HG03108 (cell line): ENCODE measurements at regions not wholly inside any gene's neighbourhood (a gene's known extent, or its start where the extent isn't known, plus 50 kb on each side); places are given as distances from the start of the nearest gene placed in this dataset.
"Not testable (repeated sequence)": the region's sequence is repeated elsewhere in the genome, so short reads cannot be mapped to it uniquely, and the experiment has no call there.

Source experiments
- ATAC-seq: cut with Tn5 transposase; IDR thresholded peaks from one replicate; pipeline ENCODE4 v1.9.1; 2021; ENCODE audit warnings: moderate library complexity; ENCODE audit not compliant: unreplicated experiment

DNA sequence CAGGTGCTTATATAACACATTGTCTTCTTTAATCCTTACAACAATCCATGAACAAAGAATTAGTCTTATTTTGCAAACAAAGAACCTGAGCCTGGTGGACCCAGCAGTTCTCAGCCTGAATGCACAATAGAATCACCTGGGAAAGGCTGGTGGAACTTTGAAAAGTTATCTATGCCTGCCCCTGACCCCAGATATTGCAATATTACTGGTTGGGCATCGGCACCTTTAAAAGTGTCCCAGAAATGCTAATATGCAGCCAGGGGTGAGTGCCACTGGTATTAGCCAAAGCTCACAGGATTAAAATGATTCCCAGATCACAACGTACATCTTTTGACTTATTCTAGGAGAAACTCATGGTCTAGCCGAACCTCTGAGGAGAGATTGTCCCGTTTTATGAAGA, 268.8 kb downstream of the KLF5 start:
- ATAC-seq, result no peak

DNA sequence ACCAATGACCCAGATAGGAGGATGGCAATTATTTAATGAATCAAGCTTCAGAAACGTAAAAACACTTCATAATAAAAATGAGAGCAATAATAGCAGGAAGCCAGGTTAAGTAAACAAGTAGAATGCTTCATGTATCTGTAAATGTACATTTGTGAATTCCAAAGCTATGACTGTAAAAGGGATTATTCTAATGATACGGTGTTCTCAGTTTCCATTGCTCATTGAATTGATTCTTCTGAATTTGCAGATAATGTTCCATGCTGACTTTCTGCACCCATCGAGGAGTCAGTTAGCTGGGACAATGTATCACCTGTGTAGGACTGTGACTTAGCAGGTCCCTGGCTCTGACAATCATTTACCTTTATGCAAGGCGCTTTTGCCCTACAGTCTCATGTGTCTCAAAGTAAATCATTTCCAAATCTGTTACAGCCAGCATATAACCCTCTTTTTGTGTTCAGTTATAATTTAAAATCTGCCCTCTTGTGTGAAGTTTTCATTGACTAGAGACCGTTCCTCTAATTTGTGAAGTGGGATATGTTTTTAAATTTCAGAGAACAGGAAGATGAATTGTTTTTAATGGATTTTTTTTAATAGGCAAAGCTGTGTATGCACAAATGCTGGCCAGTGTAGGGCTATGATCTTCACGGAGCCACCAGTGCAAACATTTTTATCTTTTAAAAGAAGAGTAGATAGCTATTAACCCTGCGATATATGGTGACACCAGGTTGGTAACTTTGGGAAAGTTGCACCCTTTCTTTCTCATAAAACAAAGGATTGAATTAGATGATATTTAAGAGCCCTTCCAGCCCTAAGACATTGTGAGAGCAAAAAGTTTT, 267.1 kb downstream of the KLF5 start:
- peak; percentile 77 for ATAC-seq

DNA sequence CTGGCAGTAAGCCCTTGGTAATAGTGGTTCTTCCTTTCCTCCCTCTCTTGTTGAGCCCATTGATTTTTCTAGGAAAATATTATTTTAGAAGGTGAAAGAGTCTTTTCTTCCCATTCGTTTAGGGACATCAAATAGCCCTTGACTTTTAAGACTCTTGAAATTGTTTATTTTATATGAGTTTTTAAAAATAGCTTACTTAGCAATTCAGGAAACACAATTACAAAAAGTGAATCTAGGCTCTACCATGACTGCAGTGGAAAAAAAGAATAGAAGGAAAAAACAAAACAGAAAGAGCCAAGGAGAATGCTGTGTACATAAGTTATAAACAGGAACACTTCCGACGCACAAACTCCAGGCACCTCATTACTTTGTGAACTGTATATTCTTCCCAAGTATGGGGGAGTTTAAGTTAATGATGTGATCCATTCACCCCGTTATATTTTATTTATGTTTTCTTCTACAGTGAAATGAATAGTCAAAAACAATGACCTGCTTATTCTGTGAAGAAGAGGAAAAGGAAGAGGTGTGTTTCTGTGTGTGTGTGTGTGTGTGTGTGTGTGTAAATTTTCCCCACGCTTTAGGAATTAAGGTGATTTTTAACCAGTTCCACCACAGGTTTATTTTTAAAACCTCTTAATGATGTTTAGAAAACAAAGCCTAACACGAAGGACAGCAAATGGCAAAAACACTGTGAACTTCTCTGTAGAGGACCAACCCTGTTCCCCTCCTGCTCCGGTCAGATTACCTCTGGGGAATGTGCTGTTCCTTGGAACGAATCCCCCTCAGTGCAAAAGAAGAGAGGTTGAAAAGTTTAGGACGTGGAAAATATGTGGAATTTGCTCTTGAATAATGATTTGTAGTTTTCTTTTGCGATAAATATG, 266.3 kb downstream of the KLF5 start:
- no peak for ATAC-seq

DNA sequence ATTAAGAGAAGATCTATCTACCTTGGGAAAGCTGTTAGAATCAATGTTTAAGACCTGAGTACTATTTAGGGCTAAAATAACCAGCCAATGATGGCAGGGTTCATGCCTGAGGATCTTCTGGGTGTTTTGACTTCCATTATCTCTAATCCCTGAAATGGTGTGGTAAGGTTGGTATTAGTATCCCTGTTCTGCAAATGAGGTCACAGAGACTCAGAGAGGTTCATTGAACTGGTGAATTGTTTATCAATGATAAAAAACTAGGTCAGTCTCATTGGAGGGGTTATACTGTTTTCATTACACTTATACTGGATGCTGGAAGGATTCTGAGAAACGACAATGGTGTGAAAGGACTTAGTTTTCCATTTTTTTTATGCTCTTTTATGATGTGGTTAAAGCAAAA, 264.8 kb downstream of the KLF5 start:
- ATAC-seq, result no peak

DNA sequence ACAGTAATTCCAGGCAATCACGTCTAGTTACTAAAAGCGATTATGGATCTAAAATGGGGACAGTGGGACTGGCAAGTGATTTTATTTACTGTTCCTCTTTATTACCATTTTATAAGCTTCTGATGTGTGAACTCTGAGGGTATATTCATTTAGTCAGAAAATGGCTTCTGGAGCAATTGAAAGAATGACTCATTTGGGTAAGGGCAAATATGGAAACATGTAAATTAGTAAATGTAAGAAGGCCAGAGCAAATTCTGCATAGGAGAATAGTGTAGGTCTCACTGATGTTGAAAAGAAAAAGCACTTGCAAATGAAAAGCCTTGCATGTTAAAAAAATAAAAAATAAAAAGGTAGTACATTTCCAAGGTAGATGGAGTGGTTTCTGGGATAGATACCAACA, 262.2 kb downstream of the KLF5 start:
- ATAC-seq, result no peak

DNA sequence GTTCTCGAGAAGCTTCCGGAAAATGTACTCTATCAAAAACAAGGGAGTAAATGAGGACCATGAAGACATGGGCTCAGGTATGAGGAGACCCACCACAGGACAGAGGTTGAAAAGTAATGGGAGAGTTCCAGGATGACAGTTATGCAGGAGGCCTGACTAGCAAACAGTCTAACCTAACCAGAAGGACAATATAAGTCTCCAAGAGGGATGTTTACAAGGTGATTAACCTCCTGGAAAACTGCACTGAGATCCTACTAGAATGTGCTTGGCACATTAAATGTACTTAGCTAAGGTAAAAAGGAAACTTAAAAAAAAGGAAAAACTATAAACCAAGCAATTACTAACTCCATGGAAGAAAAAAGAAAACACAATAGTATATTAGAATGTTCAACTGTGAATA, 258.3 kb downstream of the KLF5 start:
- no peak for ATAC-seq

DNA sequence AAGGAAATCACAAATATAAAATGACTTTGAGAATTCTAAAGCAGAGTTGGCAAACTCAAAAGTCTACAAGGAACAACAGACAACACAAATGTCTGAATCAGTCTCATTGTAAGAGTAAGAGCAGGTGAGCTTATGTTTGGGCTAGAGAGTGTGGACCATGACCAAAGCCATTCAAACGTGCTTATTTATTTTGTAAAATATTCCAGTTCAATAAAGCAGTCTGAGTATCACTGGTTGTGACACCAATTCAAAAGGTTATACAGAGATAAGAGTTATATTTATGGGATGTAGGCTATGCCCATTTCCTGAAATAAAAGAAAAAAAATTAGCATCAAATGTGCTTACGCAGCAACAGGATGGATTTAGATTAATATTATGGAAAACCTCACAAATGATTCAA, 251.6 kb downstream of the KLF5 start:
- no peak for ATAC-seq

DNA sequence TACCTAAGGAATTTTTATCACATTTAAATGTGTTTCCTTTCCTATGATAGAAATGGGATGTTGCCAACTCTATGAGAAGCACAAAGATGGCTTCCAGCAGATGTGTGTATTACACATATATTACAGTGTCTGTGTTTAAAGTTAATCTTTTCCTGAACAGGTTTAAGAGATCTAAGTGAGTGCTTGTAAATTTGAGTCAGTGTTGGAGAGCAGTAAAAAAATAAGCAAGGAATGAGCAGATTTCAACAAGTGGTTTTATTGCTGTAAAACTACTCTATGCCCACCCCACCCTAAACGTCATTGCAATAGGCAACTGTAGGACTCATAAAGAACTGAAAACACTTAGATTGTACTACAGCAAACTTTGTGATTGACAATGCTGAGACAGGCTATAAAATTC, 248.7 kb downstream of the KLF5 start:
- no peak for ATAC-seq

DNA sequence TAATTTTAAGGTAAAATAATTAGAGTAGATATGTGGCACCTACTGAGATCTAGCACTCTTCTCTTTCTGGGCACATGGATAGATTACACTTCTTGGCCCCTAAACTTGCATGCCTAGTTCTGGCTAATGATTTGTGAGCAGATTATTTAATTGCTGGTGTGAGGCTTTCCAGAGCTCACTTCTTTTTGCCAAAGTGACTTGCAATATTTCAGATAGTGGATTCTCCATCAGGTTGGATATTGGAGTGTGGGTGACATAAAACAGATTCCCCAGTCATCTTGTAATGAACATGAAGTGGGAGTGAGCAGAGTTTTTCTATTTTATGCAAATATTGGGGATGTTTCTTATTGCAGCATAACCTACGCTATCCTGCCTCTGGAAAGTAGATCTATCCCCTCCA, 247.9 kb downstream of the KLF5 start:
- no peak for ATAC-seq

DNA sequence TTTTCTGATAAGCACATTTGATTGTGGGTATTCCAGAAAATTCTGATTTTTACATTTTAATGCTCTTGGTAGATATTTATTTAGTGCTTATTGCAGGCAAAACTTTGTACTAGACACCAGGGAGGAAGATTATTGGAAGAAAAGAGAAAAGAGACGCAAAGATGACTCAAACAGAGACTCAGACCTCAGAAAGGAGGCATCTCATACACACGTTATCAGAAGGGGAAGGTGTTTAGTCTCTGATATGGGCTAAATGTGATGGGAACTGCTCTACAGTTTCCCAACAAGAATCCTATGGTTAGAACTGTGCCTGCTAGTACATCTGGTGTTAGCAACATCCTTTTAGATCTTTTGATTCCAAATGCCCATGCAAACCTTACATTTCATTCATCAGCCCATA, 245.6 kb downstream of the KLF5 start:
- ATAC-seq, result no peak

DNA sequence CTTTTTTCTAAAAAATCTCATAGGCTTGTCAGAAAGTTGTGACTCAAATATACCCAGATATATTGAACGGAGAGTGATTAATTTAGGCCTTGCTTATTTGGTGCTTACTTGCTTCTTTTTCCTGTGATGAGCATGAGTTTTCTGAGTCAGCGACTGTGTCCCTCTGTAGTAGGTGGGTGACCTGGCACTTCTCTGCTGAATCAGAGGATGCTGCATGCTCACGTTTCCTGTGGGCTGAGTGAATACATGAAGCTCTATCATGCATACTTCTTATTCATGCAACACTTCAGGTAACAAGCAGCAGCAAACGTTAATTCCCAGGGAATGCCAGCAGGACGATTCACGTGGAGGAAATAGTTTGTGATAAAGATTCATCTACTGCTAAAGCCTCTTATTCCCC, 245.0 kb downstream of the KLF5 start:
- no peak for ATAC-seq

DNA sequence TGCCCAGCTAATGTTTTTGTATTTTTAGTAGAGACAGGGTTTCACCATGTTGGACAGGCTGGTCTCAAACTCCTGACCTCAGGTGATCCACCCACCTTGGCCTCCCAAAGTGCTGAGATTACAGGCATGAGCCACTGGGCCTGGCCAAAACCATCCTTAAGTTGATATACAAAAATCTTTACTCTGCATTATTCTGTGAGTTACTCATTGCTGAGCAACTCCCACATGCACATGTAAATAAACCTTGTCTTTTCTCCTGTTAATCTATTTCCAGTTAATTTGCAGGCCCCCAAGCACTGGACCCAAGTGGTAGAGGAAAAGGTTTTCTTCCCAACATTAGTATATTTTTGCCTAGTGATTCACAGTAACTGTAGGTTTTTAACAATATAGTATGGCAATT, 242.8 kb downstream of the KLF5 start:
- not testable (repeated sequence) for ATAC-seq

DNA sequence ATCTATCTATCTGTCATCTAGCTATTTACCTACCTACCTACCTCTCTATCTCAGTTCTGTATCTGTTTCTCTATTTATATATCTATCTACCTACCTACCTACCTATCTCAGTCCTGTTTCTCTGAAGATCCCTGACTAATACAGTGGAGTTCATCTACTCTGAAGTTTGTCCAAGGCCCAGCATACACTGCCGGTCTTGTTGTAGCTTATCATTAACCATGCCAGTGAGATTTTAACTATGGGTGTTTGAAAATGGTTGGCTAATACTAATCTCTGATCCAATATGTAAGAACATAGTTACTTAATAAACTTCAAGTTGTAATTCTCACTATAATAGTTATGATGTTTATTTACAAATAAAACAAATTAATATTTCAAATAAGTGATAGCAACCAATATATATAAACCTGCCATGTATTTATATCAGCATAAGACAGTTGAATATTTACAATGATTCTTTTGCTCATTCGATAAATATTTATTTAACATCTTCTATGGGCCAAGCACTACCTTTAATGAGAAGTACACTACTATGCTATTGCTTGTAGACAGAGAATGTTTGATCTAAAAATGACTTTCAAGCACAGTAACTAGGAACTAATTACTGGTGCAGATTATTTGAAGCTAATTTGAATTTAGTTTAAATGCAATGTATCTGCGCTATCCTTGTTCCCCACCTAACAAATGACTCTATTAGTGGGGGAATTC, 242.1 kb downstream of the KLF5 start:
- ATAC-seq, result no peak

DNA sequence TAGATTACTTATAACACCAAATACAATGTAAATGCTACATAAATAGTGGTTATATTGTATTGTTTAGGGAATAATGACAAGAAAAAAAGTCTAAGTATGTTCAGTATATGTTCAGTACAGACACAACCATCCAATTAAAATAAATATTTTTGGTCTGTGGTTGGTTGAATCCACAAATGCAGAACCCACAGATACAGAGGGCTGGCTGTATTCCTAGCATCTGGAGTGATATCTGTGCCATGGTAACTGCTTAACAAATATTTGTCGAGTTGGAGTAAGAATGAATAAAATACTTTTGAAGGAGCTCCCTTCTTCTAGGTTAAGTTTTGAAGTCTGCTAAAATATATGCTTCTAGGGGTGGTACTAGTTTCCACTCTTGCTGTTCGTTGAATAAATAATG, 241.0 kb downstream of the KLF5 start:
- no peak for ATAC-seq

DNA sequence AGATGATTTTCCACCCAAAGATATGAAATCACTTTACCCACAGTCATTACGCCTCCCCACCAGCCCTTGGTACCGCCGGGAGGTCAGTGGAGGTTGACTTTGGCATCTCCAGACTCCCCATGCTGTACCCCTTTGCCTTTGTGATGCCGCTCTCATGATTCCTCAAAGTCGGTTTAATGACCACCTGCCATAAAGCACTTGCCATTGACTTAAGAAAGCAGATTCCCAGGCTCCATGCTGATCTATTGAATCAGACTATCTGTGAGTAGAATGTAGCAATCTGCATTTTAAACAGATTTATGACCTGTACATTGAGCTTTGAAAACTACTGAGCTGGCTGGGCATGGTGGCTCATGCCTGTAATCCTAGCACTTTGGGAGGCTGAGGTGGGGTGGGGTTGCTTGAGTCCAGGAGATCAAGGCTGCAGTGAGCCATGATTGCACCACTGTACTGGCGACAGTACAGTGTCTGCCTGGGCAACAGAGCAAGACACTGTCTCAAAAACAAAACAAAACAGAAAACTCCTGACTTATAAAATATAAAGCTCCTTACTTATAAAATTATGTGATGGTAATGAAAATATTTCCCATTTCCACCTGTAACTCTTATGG, 235.2 kb downstream of the KLF5 start:
- no peak for ATAC-seq

DNA sequence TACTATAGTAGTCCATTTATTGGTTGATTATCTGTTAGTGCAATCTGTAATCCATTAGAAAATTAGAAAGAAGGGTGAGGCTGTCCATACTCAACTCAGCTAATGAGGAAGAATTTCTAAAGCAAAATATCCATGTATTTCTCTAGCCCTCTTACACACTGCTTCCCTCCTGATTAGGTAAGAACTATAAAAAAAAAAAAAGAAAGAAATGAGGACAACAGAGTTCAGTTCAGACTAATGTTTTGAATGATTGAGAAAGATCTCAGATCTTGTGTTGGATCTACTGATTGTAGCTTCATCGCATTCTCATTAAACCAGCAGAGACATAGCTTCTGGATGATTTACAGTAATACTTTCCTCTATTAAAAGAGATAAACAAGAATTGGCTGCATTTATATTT, 233.3 kb downstream of the KLF5 start:
- no peak for ATAC-seq

DNA sequence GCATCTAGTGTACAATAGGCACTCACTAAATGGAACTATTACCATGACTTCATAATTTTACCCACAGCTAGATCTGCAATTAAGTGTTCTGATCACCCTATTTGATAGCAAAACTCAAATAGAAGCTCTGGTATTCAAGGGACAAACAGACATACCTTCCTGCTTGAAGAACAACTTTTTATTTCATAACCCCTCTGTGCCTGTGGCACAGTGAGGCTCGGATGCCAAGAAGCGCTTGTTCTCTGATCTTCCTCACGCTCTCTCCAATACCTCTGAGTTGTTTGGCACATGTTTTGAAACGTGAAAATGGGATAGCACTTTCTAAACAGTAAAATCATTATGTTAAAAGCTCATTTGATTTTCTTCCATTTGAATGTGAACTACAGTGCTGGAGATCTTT, 232.0 kb downstream of the KLF5 start:
- ATAC-seq, result no peak

DNA sequence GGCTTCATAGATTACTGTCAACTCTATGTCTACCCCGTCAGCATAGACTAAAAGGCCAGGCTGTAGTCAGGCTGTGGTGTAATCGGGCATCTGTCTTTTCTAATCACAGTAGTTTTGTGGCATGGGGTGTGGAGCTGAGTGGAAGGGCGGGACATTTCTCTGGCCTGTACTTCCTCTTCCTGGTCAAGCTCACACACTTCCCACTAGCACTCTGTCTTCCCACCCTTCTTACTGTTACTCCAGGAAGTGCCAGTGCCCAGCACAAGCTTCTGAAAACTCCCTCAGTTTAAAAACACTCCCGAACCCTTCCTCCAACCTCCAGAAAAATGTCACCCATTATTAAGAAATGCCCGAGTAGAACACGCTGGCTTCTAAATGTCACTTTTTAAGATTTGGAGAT, 229.8 kb downstream of the KLF5 start:
- no peak for ATAC-seq

DNA sequence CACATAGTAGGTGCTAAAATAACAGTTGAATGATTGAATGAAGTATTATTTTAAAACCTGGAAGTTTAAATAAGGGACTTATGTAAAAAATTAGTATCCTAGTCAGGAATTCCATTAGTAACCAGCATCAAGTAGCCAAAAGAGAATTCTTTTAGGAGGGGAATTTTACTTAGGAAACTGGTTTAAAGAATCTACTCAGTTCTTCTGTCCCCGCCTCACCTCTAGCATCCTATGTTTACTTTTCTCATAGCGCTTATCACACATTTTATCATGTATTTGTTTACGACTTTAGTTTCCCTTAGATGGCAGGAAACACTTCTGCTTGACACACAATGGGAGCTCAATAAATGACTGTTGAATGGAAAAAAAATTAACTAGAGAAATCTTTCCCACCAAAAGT, 229.0 kb downstream of the KLF5 start:
- ATAC-seq, result no peak

DNA sequence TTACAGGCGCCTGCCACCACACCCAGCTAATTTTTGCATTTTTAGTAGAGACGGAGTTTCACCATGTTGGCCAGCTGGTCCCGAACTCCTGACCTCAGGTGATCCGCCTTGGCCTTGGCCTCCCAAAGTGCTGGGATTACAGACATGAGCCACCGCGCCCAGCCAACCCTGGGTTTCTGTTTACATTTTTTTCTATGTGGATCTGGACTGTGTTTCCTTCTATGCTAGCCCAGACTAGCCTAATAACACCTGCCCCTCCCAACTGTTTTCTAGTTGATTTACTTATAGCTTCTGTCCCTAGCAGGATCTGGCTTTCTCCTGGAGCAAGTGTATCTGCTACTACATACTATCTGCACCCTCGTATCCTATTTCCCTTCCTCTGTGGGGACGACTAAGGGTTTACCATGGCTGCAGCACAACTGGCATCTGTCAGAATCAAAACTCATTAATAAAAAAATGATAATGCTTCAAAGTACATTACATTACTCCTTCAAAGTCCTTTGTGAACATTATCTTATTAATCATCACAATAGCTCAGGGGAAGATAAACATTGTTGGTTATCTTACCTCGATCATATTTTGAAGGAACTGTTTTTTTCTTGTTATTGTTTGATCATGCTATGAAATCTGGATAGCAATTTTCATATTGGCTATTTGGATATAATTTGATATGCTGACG, 228.3 kb downstream of the KLF5 start:
- no peak for ATAC-seq

DNA sequence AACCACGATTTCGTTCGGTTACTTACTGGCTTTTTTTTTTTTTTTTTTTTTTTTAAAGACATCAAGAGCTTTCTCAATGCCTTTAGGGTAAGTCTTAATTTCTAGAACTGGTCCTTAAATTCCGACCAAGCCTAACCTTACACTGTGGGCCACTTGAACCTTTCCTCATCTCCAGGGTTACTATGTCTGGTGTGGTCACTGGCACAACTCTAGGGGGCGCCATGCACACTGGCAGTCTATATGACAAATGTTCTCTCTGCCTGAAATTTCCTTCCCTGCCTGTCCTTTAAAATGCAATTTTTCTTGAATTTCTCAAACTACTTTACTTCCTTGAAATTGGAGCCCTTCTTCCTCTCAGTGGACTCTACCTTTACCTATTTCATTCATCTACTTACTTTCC, 227.4 kb downstream of the KLF5 start:
- ATAC-seq, result no peak
